GM19023 (cell line): ENCODE measurements at regions not wholly inside any gene's neighbourhood (a gene's known extent, or its start where the extent isn't known, plus 50 kb on each side); places are given as distances from the start of the nearest gene placed in this dataset.
"Not testable (repeated sequence)": the region's sequence is repeated elsewhere in the genome, so short reads cannot be mapped to it uniquely, and the experiment has no call there.

Source experiments
- ATAC-seq: cut with Tn5 transposase; IDR thresholded peaks from one replicate; pipeline ENCODE4 v1.9.1; 2021; ENCODE audit warnings: mild to moderate bottlenecking, moderate library complexity; ENCODE audit not compliant: unreplicated experiment

- no peak for ATAC-seq
Measured at GRCh38 chr5:163330723-163331668, 106.4 kb upstream of the CCNG1 start.

GRCh38 chr5:163336074-163336473 lies 101.3 kb upstream of the CCNG1 start:
- not testable (repeated sequence) for ATAC-seq

- ATAC-seq = no peak
Measured at GRCh38 chr5:163339148-163339547, 98.2 kb upstream of the CCNG1 start.

GRCh38 chr5:163340378-163340777 lies 97.0 kb upstream of the CCNG1 start:
- not testable (repeated sequence) for ATAC-seq

GRCh38 chr5:163342306-163342705 lies 95.1 kb upstream of the CCNG1 start:
- ATAC-seq = no peak

- ATAC-seq = no peak
Measured at GRCh38 chr5:163345216-163345615, 92.2 kb upstream of the CCNG1 start.

- peak; percentile 73 for ATAC-seq
Measured at GRCh38 chr5:163347671-163348070, 89.7 kb upstream of the CCNG1 start.

GRCh38 chr5:163350083-163350482 lies 87.3 kb upstream of the CCNG1 start:
- ATAC-seq = no peak

GRCh38 chr5:163352531-163352930 lies 84.9 kb upstream of the CCNG1 start:
- ATAC-seq = no peak

- not testable (repeated sequence) for ATAC-seq
Measured at GRCh38 chr5:163355811-163356210, 81.6 kb upstream of the CCNG1 start.

- ATAC-seq = no peak
Measured at GRCh38 chr5:163357636-163358035, 79.8 kb upstream of the CCNG1 start.

GRCh38 chr5:163360656-163361055 lies 76.7 kb upstream of the CCNG1 start:
- no peak for ATAC-seq

- ATAC-seq = no peak
Measured at GRCh38 chr5:163361450-163361849, 75.9 kb upstream of the CCNG1 start.

GRCh38 chr5:163362840-163363371 lies 74.5 kb upstream of the CCNG1 start:
- no peak for ATAC-seq

- ATAC-seq = no peak
Measured at GRCh38 chr5:163363389-163363788, 74.0 kb upstream of the CCNG1 start.

GRCh38 chr5:163366757-163367156 lies 70.6 kb upstream of the CCNG1 start:
- no peak for ATAC-seq

- no peak for ATAC-seq
Measured at GRCh38 chr5:163369776-163370385, 67.5 kb upstream of the CCNG1 start.

- no peak for ATAC-seq
Measured at GRCh38 chr5:163373436-163374084, 63.8 kb upstream of the CCNG1 start.

- no peak for ATAC-seq
Measured at GRCh38 chr5:163377982-163378381, 59.4 kb upstream of the CCNG1 start.

GRCh38 chr5:163379298-163380155 lies 57.9 kb upstream of the CCNG1 start:
- ATAC-seq = no peak
